ENCODE measurements at regions not wholly inside any gene's neighbourhood (a gene's known extent, or its start where the extent isn't known, plus 50 kb on each side); places are given as distances from the start of the nearest gene placed in this dataset.

DNA sequence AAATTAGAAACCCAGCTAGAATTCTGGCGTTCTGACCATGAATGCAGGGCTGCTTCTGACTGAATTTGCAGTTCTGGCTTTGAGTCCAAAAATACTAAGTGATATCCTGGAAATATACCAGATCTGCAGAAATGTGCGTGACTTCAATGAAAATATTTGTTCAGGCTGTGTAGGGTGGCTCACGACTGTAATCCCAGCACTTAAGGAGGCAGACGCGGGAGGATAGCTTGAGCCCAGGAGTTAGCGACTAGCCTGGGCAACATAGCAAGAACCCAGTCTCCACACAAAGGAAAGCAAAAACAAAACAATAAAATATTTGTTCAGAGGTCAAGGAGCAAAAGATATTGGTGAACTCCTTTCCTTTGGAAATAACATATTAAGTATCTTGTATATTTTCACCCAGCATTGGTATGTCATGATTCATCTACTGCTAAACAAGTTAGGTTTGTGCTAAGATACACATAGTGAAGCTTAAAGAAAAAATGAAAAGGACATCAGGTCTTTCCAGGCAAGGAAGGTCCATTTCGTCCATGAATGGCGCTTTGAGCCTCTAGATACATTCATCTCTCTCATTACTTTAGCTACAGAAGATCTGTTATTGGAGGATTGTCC is 239.2 kb downstream of the CMPK2 start:
- no peak overlapping the region for H4K8ac ChIP-seq (ENCODE audit: low read depth, low read length)
- H3K4me2 ChIP-seq (ENCODE audit: low read length): no peak overlapping the region
- WGBS (ENCODE audit: extremely low coverage, insufficient coverage, low lambda C conversion rate): no CpG with 5 or more reads among the region's 8 CpGs
- H3K9ac ChIP-seq (ENCODE audit: low read length): no peak overlapping the region
- H3K4ac ChIP-seq (ENCODE audit: low read depth, low read length): no peak overlapping the region
- H4K5ac ChIP-seq (ENCODE audit: low read length): no peak overlapping the region
- H2BK120ac ChIP-seq (ENCODE audit: low read depth, low read length): no peak overlapping the region
- no peaks in the 10 kb centered on the region for H3K27me3 ChIP-seq (ENCODE audit: insufficient read depth, low read length, poor library complexity)
- H3K56ac ChIP-seq (ENCODE audit: low read length): no peak overlapping the region
- no peaks in the 10 kb centered on the region for H3K79me2 ChIP-seq (ENCODE audit: control insufficient read depth, insufficient read depth, low read length)
- H3K36me3 ChIP-seq (ENCODE audit: control insufficient read depth, insufficient read depth, low read length): no peaks in the 10 kb centered on the region
- H2AK5ac ChIP-seq (ENCODE audit: low read length): no peak overlapping the region
- no peak overlapping the region for H3K4me3 ChIP-seq (ENCODE audit: low read length)
- DNase-seq: no peak
- H2BK5ac ChIP-seq (ENCODE audit: low read length): no peak overlapping the region
- no peak overlapping the region for H2BK15ac ChIP-seq (replicated peaks; ENCODE audit: low read depth)
- no peaks in the 10 kb centered on the region for H3K79me1 ChIP-seq (ENCODE audit: low read length)
- no peak overlapping the region for H3K27ac ChIP-seq (ENCODE audit: low read depth, low read length)
- no peak overlapping the region for H3K23ac ChIP-seq (ENCODE audit: low read length)
- no peaks in the 10 kb centered on the region for H3K4me1 ChIP-seq (ENCODE audit: control insufficient read depth, low read depth, low read length)
- H3K18ac ChIP-seq (ENCODE audit: low read length): no peak overlapping the region

DNA sequence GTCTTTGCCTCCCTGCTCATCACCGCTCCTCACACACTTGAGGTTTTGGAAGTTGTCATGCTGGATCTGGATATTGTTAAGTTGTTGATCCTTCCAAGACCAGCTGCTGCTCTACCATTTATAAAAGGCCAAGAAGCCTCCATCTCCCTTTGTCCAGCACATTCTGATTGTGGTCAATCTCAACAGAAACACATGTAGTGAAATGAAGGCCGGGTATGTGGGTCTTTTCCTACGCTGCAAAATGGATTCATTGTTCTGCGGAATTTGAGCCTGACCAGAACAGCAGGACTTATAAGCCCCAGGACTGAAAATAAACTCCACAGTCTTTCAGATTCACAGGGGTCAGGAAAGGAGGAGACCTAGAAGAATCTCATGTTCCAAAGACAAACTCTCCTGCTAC is 238.4 kb downstream of the CMPK2 start:
- H3K18ac ChIP-seq (ENCODE audit: low read length): no peak overlapping the region
- H3K23ac ChIP-seq (ENCODE audit: low read length): no peak overlapping the region
- H2BK15ac ChIP-seq (replicated peaks; ENCODE audit: low read depth): no peak overlapping the region
- no peaks in the 10 kb centered on the region for H3K36me3 ChIP-seq (ENCODE audit: control insufficient read depth, insufficient read depth, low read length)
- H3K27ac ChIP-seq (ENCODE audit: low read depth, low read length): no peak overlapping the region
- no peak overlapping the region for H2BK120ac ChIP-seq (ENCODE audit: low read depth, low read length)
- H3K27me3 ChIP-seq (ENCODE audit: insufficient read depth, low read length, poor library complexity): no peaks in the 10 kb centered on the region
- H4K5ac ChIP-seq (ENCODE audit: low read length): no peak overlapping the region
- H3K4me2 ChIP-seq (ENCODE audit: low read length): no peak overlapping the region
- H3K9ac ChIP-seq (ENCODE audit: low read length): no peak overlapping the region
- no peaks in the 10 kb centered on the region for H3K79me1 ChIP-seq (ENCODE audit: low read length)
- H3K4me3 ChIP-seq (ENCODE audit: low read length): no peak overlapping the region
- no peak overlapping the region for H2BK5ac ChIP-seq (ENCODE audit: low read length)
- WGBS (ENCODE audit: extremely low coverage, insufficient coverage, low lambda C conversion rate): no CpG with 5 or more reads among the region's 4 CpGs
- no peak overlapping the region for H4K8ac ChIP-seq (ENCODE audit: low read depth, low read length)
- H3K4ac ChIP-seq (ENCODE audit: low read depth, low read length): no peak overlapping the region
- DNase-seq: no peak
- H3K4me1 ChIP-seq (ENCODE audit: control insufficient read depth, low read depth, low read length): no peaks in the 10 kb centered on the region
- no peak overlapping the region for H2AK5ac ChIP-seq (ENCODE audit: low read length)
- no peak overlapping the region for H3K56ac ChIP-seq (ENCODE audit: low read length)
- no peaks in the 10 kb centered on the region for H3K79me2 ChIP-seq (ENCODE audit: control insufficient read depth, insufficient read depth, low read length)

DNA sequence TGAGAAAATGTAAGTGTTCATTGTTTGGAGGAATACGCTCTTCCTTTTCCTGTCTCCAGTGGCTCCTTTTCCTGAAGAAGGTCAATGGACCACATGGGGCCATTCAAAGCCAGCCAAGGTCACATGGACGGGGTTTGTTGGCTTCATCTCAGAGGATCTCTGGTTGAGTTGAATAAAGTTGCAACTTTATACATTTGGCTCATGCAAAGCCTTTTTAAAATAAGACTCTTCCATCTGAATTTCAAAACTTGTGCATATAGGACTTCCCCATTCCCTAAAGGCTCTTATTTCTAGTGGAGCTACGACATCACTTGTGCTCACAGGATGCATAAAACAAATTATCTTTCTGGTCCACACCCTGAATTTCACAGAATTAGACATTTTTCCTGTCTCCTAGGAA is 235.5 kb downstream of the CMPK2 start:
- no peak overlapping the region for H3K9ac ChIP-seq (ENCODE audit: low read length)
- no peak overlapping the region for H3K4ac ChIP-seq (ENCODE audit: low read depth, low read length)
- H3K56ac ChIP-seq (ENCODE audit: low read length): no peak overlapping the region
- no peak for DNase-seq
- no peak overlapping the region for H2BK15ac ChIP-seq (replicated peaks; ENCODE audit: low read depth)
- no peaks in the 10 kb centered on the region for H3K4me1 ChIP-seq (ENCODE audit: control insufficient read depth, low read depth, low read length)
- H2BK5ac ChIP-seq (ENCODE audit: low read length): no peak overlapping the region
- H3K79me1 ChIP-seq (ENCODE audit: low read length): no peaks in the 10 kb centered on the region
- no peak overlapping the region for H3K18ac ChIP-seq (ENCODE audit: low read length)
- no peak overlapping the region for H3K4me2 ChIP-seq (ENCODE audit: low read length)
- H4K5ac ChIP-seq (ENCODE audit: low read length): no peak overlapping the region
- H3K79me2 ChIP-seq (ENCODE audit: control insufficient read depth, insufficient read depth, low read length): no peaks in the 10 kb centered on the region
- H3K23ac ChIP-seq (ENCODE audit: low read length): no peak overlapping the region
- H4K8ac ChIP-seq (ENCODE audit: low read depth, low read length): no peak overlapping the region
- no peak overlapping the region for H2AK5ac ChIP-seq (ENCODE audit: low read length)
- H3K4me3 ChIP-seq (ENCODE audit: low read length): no peak overlapping the region
- no peak overlapping the region for H2BK120ac ChIP-seq (ENCODE audit: low read depth, low read length)
- no peaks in the 10 kb centered on the region for H3K36me3 ChIP-seq (ENCODE audit: control insufficient read depth, insufficient read depth, low read length)
- no CpG with 5 or more reads among the region's 3 CpGs for WGBS (ENCODE audit: extremely low coverage, insufficient coverage, low lambda C conversion rate)
- no peak overlapping the region for H3K27ac ChIP-seq (ENCODE audit: low read depth, low read length)
- no peaks in the 10 kb centered on the region for H3K27me3 ChIP-seq (ENCODE audit: insufficient read depth, low read length, poor library complexity)

DNA sequence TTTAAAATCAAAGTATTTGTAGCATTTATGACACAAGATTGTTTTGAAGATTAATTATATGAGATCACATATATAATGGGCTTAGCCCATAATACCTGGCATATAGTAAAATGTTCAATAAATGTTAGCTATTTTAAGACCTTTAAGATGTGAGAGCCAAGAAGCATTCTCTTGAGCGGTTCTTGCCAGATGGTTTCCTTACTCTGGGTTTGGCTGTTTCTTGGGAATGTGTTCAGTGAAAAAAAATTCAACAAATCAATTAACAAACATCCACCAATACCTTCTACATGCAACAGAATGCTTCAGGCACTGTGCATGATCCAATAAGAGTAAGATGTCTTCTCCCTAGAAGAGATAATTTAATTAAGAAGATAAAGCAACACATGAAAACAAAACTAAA is 230.4 kb downstream of the CMPK2 start:
- no peaks in the 10 kb centered on the region for H3K27me3 ChIP-seq (ENCODE audit: insufficient read depth, low read length, poor library complexity)
- H3K18ac ChIP-seq (ENCODE audit: low read length): no peak overlapping the region
- H3K79me2 ChIP-seq (ENCODE audit: control insufficient read depth, insufficient read depth, low read length): no peaks in the 10 kb centered on the region
- H3K27ac ChIP-seq (ENCODE audit: low read depth, low read length): no peak overlapping the region
- H2BK15ac ChIP-seq (replicated peaks; ENCODE audit: low read depth): no peak overlapping the region
- H3K9ac ChIP-seq (ENCODE audit: low read length): no peak overlapping the region
- no peak overlapping the region for H2BK120ac ChIP-seq (ENCODE audit: low read depth, low read length)
- WGBS (ENCODE audit: extremely low coverage, insufficient coverage, low lambda C conversion rate): no CpG with 5 or more reads among the region's 1 CpG
- no peaks in the 10 kb centered on the region for H3K36me3 ChIP-seq (ENCODE audit: control insufficient read depth, insufficient read depth, low read length)
- no peak overlapping the region for H3K4ac ChIP-seq (ENCODE audit: low read depth, low read length)
- H3K4me3 ChIP-seq (ENCODE audit: low read length): no peak overlapping the region
- H2BK5ac ChIP-seq (ENCODE audit: low read length): no peak overlapping the region
- no peak for DNase-seq
- H3K56ac ChIP-seq (ENCODE audit: low read length): no peak overlapping the region
- H3K23ac ChIP-seq (ENCODE audit: low read length): no peak overlapping the region
- peaks cover 2% of the 10 kb centered on the region for H3K4me1 ChIP-seq (ENCODE audit: control insufficient read depth, low read depth, low read length)
- no peak overlapping the region for H3K4me2 ChIP-seq (ENCODE audit: low read length)
- H3K79me1 ChIP-seq (ENCODE audit: low read length): no peaks in the 10 kb centered on the region
- no peak overlapping the region for H4K5ac ChIP-seq (ENCODE audit: low read length)
- H4K8ac ChIP-seq (ENCODE audit: low read depth, low read length): no peak overlapping the region
- no peak overlapping the region for H2AK5ac ChIP-seq (ENCODE audit: low read length)

DNA sequence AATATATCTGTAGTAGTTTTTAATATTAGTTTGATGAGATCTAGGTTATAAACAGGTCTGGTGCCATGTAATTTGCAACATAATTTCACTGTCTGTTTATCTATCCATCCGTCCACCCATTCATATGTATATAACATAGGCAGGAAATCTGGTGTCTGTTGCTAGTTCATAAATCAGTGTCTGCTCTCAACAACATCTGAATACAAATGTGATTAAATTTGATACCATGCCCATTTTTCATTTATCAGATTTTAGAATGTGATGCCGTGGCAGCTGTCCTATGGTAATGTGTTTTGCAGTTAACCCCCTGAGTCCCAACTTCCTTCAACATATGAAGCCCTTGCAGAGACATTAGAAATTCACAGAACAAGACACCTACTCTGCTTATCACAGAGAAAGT is 228.4 kb downstream of the CMPK2 start:
- Histone ChIP-seq H3K79me1 (ENCODE audit: low read length) (no peaks in the 10 kb centered on the region), H3K9ac (ENCODE audit: low read length) (no peak overlapping the region), H3K4me1 (ENCODE audit: control insufficient read depth, low read depth, low read length) (peaks cover 4% of the 10 kb centered on the region), H3K27me3 (ENCODE audit: insufficient read depth, low read length, poor library complexity) (no peaks in the 10 kb centered on the region), H3K56ac (ENCODE audit: low read length) (no peak overlapping the region), H2BK5ac (ENCODE audit: low read length) (no peak overlapping the region), H3K4me2 (ENCODE audit: low read length) (no peak overlapping the region), H2BK15ac (replicated peaks; ENCODE audit: low read depth) (no peak overlapping the region), H2AK5ac (ENCODE audit: low read length) (no peak overlapping the region), H4K8ac (ENCODE audit: low read depth, low read length) (no peak overlapping the region), H3K4ac (ENCODE audit: low read depth, low read length) (no peak overlapping the region), H3K23ac (ENCODE audit: low read length) (no peak overlapping the region), H3K27ac (ENCODE audit: low read depth, low read length) (no peak overlapping the region), H3K4me3 (ENCODE audit: low read length) (no peak overlapping the region), H3K18ac (ENCODE audit: low read length) (no peak overlapping the region), H4K5ac (ENCODE audit: low read length) (no peak overlapping the region), H3K36me3 (ENCODE audit: control insufficient read depth, insufficient read depth, low read length) (no peaks in the 10 kb centered on the region), H3K79me2 (ENCODE audit: control insufficient read depth, insufficient read depth, low read length) (no peaks in the 10 kb centered on the region), H2BK120ac (ENCODE audit: low read depth, low read length) (no peak overlapping the region)
- DNase-seq: no peak
- no CpG with 5 or more reads among the region's 2 CpGs for WGBS (ENCODE audit: extremely low coverage, insufficient coverage, low lambda C conversion rate)

DNA sequence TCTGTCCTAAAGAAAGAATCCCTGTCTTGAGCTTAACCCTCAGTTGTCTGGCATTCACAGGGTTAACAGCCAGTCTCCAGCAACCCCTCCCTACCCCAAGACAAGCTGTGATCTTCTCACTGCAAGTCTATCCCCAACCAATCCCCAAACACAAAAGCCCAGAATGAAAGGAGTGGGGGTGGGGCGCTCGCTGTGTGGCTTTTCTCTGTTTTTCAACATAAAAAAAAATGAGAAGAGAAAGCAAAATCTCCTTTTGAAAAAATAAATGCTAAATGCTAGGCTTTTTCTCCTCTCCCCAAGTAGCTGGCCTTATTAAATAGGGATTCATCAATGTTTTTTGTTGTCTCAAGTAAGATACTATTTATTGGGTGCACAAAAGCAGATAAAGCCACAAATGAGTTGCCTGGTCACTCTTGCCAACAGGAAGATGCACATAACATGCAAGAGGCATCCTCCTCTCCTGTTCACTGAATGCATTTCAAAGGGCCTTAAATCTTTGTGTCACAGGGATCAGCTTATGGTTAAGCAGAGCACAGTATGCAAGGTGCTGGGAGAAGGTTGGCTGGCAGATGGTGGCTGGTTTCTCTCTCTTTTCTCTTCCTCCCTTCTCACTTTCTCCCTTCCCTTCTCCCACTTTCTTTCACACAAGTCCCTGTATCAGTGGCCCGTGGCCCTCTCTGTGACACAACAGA is 225.6 kb downstream of the CMPK2 start:
- Histone ChIP-seq H3K18ac (ENCODE audit: low read length) (no peak overlapping the region), H2BK120ac (ENCODE audit: low read depth, low read length) (no peak overlapping the region), H3K4me3 (ENCODE audit: low read length) (no peak overlapping the region), H3K27ac (ENCODE audit: low read depth, low read length) (peak overlapping the region; percentile 85), H4K5ac (ENCODE audit: low read length) (peak overlapping the region; percentile 72), H4K8ac (ENCODE audit: low read depth, low read length) (no peak overlapping the region), H3K23ac (ENCODE audit: low read length) (no peak overlapping the region), H3K27me3 (ENCODE audit: insufficient read depth, low read length, poor library complexity) (no peaks in the 10 kb centered on the region), H3K4me1 (ENCODE audit: control insufficient read depth, low read depth, low read length) (peaks cover 4% of the 10 kb centered on the region), H3K79me2 (ENCODE audit: control insufficient read depth, insufficient read depth, low read length) (no peaks in the 10 kb centered on the region), H2AK5ac (ENCODE audit: low read length) (no peak overlapping the region), H2BK15ac (replicated peaks; ENCODE audit: low read depth) (no peak overlapping the region), H2BK5ac (ENCODE audit: low read length) (peak overlapping the region; percentile 47), H3K79me1 (ENCODE audit: low read length) (no peaks in the 10 kb centered on the region), H3K4me2 (ENCODE audit: low read length) (no peak overlapping the region), H3K4ac (ENCODE audit: low read depth, low read length) (no peak overlapping the region), H3K36me3 (ENCODE audit: control insufficient read depth, insufficient read depth, low read length) (no peaks in the 10 kb centered on the region), H3K56ac (ENCODE audit: low read length) (peak overlapping the region; percentile 45), H3K9ac (ENCODE audit: low read length) (no peak overlapping the region)
- peak; percentile 94 for DNase-seq
- WGBS (ENCODE audit: extremely low coverage, insufficient coverage, low lambda C conversion rate): no CpG with 5 or more reads among the region's 3 CpGs

Measured in mesendoderm (in vitro differentiated cells).